Stimulated activated CD4-positive, alpha-beta T cell treated with anti-CD3 and anti-CD28 coated beads, TNF-alpha, amount 100 ng/mL, for 1 hour (primary cell): ENCODE measurements at regions not wholly inside any gene's neighbourhood (a gene's known extent, or its start where the extent isn't known, plus 50 kb on each side); places are given as distances from the start of the nearest gene placed in this dataset.

Experiments used
- DNase-seq, 3 donors: peaks; one replicate each; pipeline ENCODE4 v3.0.0-alpha.2; 2020; ENCODE audit warnings: low read depth in 3 of 3, low spot score in 1 of 3

GRCh38 chr18:78853341-78853740 is 126.3 kb upstream of the SALL3 start:
- DNase-seq = no peak

DNA sequence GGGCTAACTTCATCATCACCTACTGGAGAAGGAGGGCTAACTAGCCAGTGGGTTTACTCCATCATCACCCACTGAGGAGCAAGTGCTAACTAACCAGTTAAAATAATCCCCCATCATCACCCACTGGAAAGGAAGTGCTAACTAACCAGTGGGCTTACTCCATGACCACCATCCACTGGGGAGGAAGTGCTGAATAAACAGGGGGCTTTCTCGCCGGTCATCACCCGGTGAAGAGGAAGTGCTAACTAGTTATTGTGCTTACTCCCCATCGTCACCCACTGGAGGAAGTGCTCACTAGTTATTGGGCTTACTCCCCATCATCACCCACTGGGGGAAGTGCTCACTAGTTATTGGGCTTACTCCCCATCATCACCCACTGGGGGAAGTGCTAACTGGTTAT is 124.4 kb upstream of the SALL3 start:
- DNase-seq = no peak

DNA sequence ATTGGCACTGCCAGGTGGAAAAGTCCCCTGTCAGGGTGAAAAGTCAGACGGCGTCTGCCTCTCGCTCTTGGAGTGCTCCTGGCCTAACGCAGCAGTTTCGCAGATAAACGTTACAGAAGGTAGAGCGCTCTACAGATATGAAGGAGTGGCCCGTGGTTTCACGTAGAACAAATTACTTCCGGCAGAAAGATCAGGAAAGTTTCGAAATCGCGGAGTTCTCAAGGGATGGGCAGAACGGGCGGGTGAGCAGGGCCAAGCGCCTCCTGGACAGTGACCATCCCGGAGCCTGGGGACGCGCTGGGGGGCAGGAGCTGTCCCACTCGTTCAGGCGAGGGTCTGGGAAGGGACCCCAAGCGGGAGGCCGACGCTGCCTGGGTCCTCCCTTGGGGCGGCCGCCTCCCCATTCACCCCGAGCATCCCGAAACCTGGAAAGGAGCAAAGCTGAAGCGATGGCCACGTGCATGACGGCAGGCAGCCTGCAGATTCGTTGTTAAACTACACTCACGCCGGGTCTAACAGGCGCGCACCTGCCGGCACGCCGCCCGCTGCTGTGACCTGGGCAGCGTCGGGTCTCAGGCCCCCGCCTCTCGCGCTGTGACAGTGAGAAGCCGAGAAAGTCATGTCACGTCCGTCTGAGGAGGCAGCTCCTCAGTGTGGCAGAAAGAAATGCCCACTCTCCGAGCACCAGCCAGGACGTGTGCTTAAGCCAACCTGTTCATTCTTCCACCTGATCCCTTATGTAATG is 122.9 kb upstream of the SALL3 start:
- DNase-seq = no peak

- no peak for DNase-seq
Measured at GRCh38 chr18:78857314-78858150, 122.1 kb upstream of the SALL3 start.

DNA sequence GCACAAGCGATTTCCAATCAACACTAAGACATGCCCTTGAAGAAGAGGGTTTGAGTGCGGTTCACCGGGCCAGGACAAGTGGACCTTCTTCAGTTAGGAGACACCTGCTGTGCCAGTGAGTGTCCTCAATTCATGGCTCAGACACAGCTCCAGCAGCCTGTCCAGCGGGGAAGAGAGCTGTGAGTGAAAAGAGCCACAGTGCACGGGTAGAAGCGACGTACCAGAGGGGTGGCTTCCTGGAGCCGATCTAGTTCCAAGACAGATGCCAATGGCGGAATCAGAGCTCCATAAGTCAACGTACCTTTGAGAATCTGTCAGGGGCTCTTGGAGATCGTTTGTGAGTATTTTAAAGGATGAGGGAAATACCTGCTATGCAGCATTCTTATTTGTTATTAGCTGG is 119.9 kb upstream of the SALL3 start:
- no peak for DNase-seq

DNA sequence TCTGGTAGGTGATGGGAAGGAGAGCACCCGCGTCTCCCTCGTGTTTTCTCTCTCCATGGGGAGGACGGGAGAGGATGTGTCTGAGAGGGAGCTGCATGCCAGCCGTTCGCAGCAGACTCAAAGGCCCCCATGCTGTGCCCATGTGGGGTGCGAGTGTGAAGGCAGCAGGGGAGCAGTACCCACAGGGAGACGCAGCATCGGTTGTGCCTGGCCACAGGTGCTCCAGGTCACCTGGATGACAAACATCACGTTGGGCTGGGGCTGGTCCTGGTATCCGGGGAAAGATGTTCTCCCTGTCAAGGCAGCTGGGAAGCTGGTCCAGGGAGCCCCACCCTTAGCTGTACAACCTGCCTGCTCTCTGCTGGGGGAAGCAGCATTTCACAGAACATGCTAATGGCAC is 119.5 kb upstream of the SALL3 start:
- no peak for DNase-seq

DNA sequence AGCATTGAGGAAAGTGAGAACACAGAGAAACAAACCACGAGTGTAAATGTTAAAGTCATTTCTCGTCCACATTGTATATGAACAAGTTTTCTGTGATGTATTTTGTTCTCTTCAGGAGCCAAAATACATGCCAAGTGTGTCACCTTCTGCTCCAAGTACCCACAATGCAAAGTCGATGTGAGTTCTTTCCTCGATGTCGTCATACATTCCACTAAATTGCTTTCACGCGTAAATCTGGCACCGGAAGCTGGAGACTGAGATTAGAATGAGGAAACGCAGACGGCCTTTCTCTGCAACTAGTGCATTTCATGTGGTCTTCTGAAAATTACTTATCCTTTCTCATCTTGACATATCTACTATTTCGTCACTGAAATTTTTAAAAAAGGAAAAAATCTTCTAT is 118.5 kb upstream of the SALL3 start:
- no peak for DNase-seq

- DNase-seq = no peak
Measured at GRCh38 chr18:78861706-78862105, 117.9 kb upstream of the SALL3 start.

GRCh38 chr18:78862395-78862794 is 117.2 kb upstream of the SALL3 start:
- DNase-seq = no peak

DNA sequence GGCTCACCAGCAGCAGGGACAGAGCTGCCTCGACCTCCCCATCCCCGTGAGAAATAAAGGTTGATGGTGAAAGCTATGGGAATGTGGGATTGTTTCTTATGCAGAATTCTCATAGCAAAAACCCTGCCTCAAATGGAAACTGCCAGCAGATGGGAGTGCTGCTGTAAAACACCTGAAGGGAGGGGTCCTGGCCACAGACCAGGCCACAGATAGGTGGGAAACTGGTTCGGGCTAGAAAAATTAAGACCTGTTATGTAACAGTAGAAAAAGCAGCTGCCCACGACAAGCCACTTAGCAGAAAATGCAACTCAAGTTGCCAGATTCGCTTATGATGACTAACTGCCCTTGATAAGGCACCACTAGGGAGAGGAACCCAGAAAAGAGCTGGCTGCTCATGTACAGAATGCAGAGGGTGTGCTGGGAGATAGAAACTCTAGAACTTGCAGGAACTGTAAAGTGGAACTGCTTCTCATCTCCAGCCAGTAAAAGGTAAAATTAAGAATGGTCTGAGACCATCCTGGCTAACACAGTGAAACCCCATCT is 114.5 kb upstream of the SALL3 start:
- no peak for DNase-seq

GRCh38 chr18:78865771-78866310 is 113.8 kb upstream of the SALL3 start:
- no peak for DNase-seq

- DNase-seq = no peak
Measured at GRCh38 chr18:78867131-78867530, 112.5 kb upstream of the SALL3 start.

DNA sequence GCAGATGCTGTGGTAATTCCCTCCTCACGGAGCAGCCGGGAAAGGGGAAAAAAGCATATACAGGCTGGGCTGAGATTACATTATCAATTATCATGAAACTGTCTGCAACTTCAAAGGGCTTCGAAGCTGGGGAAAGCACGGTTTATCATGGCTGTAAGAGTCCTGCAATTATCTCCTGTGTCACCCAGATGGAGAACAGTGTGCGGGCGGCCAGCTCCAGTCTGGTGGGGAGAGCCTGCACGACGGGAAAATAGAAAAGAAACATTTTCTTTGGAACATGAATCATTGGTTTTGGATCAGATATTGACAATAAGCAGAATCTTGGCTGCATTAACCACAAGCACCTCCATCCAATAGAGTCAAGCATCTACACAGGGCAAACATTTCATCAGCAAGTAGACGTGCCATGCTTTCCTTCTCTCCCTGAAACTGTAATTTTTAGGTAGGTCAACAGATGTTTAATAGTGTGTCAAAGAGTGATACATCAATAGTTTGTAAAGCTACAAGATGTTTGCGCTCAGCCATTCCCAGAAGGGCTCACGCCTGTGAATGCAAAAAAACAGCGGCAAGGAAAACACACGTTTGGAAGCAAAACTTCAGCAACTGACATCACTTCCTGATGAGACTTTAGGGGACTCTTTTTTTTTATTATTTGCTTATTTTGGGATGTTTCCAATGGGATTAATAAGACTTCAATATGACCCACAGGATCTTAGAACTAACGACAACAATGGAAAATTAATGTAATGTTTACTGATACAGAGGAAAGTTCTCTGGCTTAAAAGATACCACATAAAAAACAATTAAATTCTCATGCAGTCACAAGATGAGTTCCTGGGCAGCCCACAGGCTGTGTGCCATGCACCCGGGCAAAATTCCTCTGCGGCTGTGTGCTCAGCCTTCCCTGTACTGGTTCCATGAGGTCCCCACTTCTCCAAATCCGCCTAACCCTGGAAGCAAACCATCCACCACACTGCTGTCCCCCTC is 111.0 kb upstream of the SALL3 start:
- no peak for DNase-seq

- no peak for DNase-seq
Measured at GRCh38 chr18:78871618-78872017, 108.0 kb upstream of the SALL3 start.

DNA sequence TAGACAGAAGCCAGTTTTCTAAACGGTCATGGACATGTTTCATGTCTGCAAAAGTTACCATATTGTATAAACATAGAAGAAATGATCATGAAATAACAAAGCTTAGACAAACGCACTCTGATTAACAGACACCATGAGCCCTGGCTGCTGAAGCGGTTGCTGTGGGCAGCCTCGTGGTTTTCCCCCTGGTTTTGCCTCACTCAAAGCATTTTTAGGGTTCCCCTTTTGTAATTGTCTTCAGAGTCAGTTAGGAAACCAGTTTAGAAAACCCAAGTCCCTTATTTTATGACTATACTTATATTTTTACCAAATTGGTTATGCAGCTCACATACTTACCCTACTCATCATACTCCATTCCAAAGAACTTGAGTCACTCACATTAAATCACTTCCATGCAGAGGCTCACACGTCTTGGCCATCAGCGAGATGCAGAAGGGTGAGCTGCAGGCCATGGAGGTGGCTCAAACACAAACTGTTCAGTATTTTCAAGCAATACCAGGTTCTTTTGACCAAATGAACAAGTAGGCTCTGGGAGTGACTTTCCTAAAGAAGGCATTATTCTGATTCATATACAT is 105.6 kb upstream of the SALL3 start:
- DNase-seq = no peak

DNA sequence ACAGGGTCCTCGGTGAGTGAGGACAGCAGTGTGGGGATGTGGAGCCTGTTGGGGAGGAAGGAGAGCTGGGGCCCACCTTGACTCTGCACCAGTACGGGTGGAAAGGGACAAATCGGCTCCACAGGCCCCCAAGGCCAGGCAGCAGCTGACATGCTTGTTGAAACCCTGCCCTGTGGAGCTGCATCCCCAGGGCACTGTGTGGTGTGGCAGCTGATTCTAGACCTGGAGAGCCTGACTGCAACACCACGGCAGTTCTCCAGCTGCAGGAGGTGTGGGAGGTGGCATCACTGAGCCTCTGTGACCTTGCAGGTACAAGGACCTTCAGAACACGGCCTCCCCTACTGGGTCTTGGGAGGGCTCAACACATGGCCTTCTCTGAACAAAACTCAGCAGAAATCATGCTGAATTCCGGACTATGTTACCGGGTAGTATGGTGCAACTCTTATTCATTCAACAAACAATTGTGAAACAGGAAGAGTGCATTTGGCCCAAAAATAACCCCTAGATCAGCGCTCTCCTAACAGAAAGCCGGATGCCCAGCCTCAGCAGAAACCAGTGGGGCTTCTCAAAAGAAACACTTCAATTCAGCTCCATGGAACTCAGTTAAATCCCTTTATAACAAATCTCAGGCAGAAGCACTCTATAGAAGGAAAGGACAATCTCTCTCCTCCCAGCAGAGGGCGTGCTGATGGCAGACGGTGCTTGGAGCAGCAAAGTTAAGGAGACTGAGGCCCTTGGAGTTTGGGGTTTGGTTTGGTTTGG is 104.4 kb upstream of the SALL3 start:
- no peak for DNase-seq

- DNase-seq = no peak
Measured at GRCh38 chr18:78875778-78876650, 103.6 kb upstream of the SALL3 start.

DNA sequence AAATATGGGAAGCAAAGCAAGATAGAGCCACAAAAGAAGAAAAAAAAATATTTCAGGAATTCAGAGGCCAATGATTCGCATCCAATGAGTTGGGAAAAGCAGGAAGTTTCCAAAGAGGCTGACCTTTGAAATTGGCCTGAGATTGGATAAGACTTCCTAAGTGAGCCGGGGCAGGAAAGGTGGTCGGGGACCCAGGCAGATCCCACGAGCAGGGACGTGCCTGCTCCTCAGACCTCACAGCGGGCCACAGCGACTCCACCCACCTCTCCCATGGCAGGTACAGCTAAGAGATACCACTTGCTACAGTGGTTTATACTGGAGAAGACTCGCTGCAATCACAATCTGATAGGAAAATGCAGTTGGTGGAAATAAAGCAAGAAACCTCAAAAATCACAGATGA is 102.8 kb upstream of the SALL3 start:
- no peak for DNase-seq

- no peak for DNase-seq
Measured at GRCh38 chr18:78878335-78878734, 101.3 kb upstream of the SALL3 start.
